ENCODE measurements at regions not wholly inside any gene's neighbourhood (a gene's known extent, or its start where the extent isn't known, plus 50 kb on each side); places are given as distances from the start of the nearest gene placed in this dataset.
"Not testable (repeated sequence)": the region's sequence is repeated elsewhere in the genome, so short reads cannot be mapped to it uniquely, and the experiment has no call there.

DNA sequence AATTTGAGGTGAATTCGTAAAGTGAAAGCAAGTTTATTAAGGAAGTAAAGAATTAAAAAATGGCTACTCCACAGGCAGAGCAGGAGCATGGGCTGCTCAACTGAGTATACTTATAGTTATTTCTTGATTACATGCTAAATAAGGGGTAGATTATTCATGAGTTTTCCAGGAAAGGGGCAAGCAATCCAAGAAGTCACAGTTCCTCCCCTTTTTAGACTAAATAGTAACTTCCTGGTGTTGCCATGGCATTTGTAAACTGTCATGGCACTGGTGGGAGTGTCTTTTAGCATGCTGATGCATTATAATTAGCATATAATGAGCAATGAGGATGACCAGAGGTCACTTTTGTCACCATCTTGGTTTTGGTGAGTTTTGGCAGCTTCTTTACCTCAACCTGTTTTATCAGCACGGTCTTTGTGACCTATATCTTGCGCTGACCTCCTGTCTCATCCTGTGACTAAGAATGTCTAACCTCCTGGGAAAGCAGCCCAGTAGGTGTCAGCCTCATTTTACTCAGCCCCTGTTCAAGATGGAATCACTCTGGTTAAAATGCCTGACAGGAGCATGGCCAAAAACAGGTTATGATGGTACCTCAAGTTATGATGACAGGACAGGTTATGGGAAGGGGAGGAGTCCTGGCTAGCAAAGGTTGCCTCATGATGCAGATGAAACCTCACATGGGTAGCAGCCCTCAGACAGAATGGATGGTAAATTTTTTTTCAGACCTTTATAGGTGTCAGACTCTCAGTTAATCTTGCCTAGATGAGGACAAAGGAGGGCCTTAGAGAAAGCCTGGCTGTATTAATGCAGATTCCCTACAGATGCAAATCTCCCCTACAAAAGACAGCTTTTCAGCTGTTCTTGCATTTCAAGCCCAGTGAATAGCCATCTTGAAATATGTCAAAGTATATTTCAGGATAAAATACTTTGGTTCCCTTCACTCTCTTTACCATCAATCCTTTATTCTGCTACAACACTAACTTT, 49.7 kb downstream of the SIPA1L2 start:
- no peak for DNase-seq

DNA sequence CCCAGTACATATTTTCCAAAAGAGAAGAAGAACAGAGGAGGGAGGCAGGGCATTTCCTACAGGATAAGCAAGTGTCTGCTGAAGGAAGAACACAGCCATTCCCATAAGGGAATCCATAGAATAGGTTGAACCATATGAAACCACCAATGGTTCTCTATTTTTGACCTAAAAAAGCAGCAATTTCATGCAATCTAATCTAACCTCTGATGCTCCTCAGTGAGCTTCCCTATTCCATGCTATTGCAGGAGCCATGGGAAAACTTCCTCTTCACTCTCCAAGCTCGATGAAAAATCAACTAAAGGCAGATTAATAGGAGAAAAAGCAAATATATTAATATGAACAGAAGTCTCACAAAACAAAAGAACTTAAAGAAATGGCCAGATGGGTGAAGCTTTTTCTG, 50.5 kb downstream of the SIPA1L2 start:
- DNase-seq, result no peak

DNA sequence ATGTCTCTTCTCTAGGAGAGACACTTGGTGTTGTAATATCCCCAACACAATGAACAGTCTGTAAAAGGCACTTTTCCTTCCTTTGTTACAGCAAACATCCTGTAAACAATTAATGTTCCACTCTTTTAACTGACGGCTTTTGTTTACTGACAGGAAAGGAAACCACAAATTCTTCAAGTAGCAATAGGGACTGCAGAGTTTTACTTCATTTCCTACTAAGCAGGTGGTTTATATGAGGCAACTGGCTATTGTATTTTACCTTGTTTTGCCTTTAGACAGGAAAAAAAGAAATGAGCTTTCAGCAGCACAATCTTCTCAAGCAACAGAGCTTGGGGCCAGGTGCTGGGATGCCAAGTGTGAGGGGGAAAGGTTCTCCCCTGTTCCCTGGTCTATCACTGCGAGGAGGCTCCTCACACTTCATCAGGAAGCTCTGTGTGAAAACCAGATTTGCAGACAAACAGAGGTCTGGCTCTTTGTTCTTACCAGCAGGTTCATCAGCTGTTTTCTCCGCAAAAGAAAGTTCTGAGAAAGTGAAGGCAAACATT, 51.2 kb downstream of the SIPA1L2 start:
- no peak for DNase-seq

DNA sequence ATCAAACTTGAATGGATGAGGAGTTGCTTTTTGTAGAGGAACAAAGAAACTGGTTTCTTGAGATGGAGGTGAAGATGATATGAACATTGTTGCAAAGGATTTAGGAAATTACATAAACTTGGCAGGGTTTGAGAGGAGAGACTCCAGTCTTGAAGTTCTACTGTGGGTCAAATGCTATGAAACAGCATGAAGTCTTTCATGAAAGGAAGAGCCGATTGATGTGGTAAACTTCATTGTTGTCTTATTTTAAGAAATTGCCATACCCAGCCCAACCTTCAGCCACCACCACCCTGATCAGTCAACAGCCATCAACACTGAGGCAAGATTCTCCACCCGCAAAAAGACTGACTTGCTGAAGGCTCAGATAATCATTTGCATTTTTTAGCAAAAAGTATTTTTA, 52.2 kb downstream of the SIPA1L2 start:
- DNase-seq, result no peak

DNA sequence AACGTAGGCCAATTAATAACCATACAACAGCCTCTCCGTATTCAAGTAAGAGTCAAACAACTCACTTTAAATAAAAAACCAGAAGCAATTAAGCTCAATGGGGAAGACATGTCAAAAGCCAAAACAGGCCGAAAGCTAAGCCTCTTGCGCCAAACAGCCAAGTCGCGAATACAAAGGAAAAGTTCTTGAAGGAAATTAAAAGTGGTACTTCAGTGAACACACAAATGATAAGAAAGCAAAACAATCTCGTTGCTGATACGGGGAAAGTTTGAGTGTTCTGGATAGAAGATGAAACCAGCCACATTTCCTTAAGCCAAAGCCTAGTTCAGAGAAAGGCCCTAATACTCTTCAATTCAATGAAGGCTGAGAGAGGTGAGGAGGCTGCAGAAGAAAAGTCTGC, 53.4 kb downstream of the SIPA1L2 start:
- DNase-seq, result no peak

DNA sequence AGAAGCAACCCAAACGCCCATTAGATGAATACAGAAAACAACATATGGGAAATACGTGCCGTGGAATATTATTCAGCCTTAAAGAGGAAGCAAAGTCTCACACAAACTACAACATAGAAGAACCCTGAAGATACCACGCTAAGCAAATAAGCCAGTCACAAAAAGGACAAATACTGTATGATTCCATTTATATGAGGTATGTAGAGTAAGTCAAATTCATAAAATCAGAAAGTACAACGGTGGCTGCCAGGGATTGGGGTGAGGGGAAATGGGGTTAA, 54.2 kb downstream of the SIPA1L2 start:
- no peak for DNase-seq

DNA sequence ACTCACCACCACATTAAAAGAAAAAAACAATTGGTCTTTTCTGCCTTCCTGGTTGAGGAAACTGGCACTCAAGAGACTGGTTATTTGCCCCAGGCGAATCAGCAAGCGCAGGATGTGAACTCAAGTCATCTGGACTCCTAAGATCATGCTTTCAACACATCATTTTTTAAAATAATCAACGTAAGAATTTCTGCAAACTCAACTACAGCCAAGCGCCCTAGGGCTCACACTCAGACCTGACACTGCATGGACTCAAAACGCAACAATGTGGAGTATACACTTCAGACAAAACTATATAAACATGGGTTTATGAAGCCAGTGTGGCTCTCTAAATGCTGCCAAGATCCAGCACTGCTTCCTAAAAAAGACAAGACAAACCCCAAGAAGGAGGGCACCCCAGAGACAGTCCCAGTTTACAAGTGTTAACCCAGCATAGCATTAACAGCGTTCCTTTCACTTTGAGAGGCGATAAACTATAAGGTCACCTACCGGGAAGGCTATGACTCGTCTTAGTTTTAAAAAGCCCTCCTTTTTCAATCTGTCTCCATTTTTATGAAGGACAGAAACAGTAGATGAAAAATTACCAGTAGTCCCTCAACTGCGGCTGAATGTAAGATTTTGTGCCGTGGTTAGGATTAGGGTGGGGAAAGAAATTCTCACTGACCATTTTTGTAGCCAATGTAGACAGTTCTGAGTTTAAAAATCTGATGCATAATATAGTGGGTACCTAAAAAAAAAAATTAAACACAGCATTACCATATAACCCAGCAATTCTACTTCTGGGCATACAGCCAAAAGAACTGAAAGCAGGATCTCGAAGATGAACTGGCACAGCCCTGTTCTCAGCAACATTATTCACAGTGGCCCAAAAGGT, 54.8 kb downstream of the SIPA1L2 start:
- no peak for DNase-seq

DNA sequence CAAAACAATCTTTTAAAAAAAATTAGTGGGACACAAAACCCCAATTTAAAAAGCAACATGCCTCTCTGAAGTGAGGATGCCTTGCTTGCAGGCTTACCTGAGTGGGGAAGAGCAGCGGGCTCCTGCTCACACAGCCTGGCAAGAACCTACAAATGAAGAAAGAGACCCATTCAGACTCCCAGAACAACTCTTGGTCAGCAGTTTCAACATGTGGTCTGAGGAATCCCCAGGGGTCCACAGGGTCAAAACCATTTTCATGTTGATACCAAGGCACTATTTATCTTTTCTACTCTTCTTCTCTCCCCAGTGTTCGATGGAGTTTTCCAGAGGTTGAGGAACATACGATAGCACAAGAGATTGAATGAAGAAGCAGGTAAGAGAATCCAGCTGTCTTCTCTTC, 55.9 kb downstream of the SIPA1L2 start:
- DNase-seq, result no peak

DNA sequence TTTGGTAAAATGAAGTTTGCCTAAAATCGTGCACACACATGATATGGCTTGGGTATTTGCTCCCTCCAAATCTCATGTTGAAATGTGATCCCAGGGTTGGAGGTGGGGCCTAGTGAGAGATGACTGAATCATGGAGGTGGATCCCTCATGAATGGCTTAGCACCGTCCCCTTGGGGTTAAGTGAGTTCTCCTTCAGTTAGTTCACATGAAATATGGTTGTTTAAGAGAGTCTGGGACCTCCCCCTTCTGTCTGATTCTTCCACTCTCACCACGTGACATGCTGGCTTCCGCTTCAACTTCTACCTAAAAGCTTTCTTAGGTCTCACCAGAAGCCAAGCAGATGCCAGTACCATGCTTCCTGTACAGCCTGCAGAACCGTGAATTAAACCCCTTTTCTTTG, 58.4 kb downstream of the SIPA1L2 start:
- DNase-seq, result no peak

DNA sequence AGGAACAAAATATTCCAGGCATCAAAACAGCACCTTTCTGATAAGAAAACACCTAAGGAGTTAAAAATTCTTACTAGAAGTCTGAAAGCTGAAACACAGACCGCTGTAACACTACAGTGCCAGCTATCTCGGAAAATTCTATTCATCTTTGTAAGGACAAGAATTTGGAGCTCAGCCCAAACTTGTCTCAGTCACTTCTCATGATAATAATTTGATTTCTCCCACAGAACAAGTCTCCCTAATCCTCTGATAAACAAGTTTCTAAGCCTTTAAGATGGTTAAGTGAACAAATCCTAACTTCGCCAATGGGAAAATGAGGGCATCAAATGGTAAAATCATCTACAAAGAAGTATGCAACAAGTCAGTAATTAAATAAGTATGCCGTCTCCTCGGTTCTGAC, 59.9 kb downstream of the SIPA1L2 start:
- no peak for DNase-seq

DNA sequence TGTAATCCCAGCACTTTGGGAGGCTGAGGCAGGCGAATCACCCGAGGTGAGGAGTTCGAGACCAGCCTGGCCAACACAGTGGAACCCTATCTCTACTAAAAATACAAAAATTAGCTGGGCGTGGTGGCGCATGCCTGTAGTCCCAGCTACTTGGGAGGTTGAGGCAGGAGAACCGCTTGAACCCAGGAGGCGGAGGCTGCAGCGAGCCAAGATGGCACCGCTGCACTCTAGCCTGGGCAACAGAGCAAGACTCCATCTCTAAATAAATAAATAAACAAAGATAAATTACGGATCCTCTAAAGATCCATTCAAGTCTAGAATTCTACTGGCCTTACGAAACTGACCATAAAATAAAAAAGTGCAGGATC, 60.4 kb downstream of the SIPA1L2 start:
- DNase-seq, result not testable (repeated sequence)

DNA sequence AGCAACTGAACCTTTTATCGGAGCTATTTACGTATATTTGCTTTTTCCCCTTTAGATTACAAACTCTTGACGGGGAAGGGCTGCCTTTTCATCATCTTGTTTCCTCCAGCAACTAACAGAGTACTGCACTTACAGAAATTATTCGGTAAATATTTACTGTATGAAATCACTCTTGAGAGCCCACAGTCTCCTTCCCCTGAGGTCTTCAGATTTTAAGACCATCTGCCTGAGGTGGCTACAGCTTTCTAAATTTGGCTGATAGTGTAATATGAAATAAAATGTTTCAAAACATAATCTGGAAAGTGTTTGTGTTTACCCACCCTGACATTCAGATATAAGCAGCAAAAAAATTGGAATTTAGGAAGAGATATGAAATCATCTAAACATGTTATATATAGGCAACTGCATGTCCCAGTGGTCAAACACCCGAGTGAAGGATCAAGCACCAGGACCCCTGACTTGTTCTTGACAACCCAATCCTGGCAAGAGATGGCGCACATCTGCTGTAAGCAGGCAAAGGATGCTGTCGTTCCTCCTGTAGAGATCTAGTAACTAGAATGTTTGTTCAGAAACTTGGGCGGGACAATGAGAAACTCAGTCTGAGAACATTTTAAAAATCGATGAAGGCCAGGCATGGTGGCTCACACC, 60.9 kb downstream of the SIPA1L2 start:
- no peak for DNase-seq

DNA sequence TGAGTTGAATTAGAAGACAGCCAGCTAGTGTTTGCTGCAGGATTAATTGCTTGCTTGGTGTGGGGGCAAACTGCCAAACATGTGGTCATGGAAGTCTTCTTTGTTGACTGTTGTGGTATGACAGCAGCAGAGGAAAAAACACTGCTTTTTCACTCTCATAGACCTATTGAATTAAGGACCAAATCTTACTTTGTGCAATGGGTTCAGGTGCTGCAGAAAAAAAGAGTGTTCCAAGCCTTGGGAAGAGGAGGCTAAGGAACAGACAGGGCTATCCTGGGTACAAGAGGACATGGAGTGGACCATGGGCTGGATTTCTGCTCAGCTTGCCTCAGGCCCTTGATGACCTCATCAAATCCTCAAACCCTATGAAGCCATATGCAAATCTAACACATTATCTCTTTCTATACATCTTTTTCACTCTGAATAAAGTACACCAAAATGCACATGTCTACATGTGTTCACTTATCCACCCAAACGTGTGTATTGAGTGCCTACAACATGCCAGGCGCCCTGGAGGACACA, 61.5 kb downstream of the SIPA1L2 start:
- DNase-seq, result no peak

DNA sequence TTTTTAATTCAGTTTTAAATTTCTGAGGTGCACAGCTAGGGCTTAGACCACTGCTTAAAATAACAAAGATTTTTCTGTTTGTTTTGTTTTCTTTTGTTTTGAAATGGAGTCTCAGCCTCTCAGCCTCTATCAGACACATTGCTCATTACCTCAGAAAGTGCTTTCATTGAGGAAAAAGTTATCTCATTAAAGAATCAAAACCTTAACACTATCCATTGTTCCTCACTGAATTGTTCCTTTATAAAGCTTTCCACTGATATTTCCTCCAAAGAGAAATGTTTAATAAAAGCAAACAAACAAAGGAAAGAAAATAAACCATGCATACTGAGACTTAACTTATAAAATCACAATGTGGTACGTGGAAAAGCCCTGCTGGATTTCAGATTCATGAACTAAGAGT, 63.8 kb downstream of the SIPA1L2 start:
- DNase-seq, result no peak

DNA sequence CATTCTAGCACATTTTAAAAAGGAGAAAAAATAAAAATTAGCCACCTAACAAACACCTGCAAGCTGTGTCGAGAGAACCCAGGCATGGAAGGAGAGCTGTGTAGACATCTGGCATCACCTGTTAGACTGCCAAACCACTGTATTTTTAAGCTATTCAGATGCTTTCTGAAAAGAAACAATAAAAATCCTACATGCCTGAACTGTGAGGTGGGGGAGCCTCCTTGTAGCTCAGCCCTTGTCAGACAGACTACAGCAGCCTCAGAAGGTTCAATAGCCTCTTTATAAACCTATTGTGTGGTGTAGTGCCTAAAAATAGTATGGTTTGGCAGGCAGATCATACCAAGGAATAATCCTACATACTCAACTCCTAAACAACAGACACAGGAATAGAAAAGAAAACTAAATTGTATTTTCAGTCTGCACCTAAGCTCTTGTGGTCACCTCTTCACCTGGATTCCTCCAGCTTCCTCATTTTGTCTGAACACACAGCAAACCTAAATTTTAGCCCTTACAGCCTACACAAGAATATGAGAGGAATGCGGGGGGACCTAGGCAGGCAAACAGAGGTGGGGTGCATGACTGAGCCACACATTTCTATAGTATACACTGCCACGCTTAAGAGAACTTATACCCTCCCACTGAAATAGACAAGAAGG, 67.0 kb downstream of the SIPA1L2 start:
- no peak for DNase-seq

DNA sequence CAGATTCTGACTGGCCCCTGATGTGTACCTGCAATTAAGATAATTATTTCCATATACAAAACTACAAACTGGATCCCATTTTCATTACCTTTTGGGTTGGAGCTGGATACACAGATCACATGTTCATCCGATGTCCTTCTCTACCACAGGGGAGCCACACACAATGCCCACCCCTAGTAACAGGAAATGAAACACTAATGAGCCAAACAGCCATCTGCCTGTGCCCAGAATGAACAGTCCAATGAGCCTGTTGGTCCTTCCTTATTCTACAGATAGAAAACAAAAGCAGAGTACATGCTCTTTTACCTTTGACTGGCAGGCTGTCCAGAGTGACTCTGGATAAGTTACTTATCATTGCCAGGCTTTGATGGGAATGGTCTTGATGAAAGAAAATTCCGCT, 68.6 kb downstream of the SIPA1L2 start:
- no peak for DNase-seq

DNA sequence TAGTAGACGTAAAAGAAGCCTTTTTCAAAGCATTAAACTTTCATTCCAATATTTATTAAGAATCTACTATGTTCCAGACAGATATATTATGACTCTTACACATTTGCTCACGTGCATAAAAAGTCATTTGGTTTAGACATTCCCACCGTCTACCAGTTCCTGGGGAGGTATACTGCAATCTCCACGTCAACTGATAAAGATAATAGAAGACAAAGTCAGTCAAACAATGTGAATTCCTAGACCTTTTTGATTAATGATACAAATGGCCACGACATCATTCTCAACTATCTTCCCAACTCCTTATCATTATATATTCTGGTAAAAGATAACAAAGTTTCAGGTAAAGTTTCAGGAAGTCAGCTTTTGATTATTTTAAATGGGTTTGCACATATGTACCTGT, 69.0 kb downstream of the SIPA1L2 start:
- DNase-seq, result no peak

DNA sequence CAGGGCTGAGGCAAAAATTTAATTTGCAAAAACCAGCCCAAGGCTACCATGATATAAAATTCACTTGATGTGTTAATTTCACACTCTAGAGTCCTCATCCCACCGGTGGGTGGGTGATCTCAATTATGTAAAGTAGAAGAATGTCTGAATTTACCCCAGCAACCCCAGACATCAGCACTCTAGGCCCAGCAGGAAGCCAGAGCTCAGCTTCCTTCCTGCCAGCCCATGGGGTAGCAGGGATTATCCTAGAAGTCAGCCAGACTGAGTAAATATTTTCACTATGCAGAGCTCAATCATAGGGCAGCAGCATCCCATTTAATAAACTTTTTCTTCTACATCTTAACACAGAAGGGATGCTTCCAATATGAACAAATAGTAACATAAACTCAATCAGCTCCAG, 71.0 kb downstream of the SIPA1L2 start:
- DNase-seq, result no peak

DNA sequence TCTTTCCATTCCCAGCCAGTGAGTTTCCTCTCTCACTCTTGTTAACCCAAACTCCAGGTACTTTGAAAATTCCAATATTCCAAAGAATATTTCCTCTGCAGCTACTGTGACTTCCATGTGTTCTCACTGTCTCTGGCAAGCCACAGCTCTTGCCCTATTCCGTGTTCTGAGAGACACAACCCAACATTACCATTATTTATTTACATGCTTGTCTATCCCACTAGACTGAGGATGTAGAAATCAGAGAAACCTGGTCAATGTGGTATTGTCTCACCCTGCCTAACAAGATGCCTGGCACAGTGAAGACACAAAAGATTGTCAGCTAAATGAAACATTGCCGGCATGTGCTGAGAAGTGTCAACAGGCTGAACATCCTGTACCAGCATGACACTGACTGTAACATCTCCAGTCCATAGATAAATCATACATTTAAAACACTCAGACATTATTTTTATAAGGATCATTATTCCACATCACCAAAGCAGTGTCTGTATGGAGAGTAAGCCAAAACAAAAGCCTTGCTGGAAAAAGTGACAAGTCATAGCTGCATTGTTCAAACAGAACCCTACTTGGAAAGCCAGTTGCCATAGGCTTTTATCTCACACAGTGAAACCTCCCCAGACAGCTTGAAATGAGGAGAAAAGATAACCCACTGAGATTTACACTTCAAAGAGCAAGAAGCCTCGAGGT, 72.3 kb downstream of the SIPA1L2 start:
- DNase-seq, result no peak

DNA sequence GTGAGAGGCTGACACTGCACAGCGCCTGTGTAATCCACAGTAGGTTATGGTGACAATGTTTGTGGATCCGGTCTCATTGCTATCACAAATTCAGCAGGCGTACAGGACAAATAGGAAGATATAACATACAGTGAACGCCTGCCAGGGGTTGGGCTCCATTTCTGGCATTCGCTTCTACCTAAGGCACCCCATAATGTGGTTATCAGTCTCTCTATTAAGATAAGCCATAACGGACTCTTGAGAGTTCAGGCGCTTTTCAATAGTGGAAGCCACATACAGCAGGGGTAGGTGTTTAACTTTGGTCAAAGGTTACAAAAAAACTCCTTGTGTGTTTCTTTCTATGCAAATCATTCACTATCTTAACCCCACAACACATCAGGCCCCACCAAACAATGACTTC, 72.8 kb downstream of the SIPA1L2 start:
- no peak for DNase-seq

DNA sequence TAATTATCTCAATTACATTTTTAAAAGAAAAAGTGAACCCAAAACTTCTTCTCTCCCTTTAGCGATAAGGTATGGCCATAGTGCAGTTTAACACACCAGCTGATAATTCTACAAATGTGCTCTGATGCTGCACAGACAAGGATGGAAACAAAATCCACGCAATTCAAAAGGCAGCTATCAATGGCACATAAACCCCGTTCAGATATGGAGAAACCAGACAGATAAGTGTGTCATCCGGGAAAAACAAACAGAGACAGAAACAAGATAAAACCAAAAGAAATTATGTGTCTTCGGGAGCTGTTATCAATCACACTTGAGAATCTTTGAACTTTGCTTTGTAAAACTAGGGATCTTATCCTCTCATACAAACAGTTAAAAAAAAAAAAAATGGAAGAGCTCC, 73.6 kb downstream of the SIPA1L2 start:
- no peak for DNase-seq

Measured in NCI-H2081 treated with DMSO at 0.1 percent for 48 hours (cell line).